Body of pancreas (tissue), 4 donors: ENCODE measurements at regions not wholly inside any gene's neighbourhood (a gene's known extent, or its start where the extent isn't known, plus 50 kb on each side); places are given as distances from the start of the nearest gene placed in this dataset.

Source experiments
- ATAC-seq: fragments of 150-250 bp; one replicate; pipeline ENCODE4 v1.9.1; 2016
- DNase-seq, 4 donors: peaks; one replicate each; pipeline ENCODE4 v3.0.0-alpha.2; 2019
- H3K27ac ChIP-seq, 4 donors: fragments of 200-600 bp; sonication (generic); 1 replicate in 3 of 4; 2 replicates in 1 of 4; pipeline versions ENCODE4 v1.5.1 to v1.6.1; 2016 to 2019; ENCODE audit warnings: mild to moderate bottlenecking in 1 of 4, mixed read lengths in 1 of 4, moderate library complexity in 1 of 4
- H3K27me3 ChIP-seq, 2 donors: fragments of 200-600 bp; sonication (generic); one replicate each; pipeline ENCODE4 v1.6.0; 2016; ENCODE audit warnings: mild to moderate bottlenecking in 1 of 2
- H3K36me3 ChIP-seq, 2 donors: fragments of 200-600 bp; sonication (generic); replicated peaks in 1 of 2; 2 replicates each; pipeline ENCODE4 v1.5.1; 2016; ENCODE audit warnings: low read depth in 2 of 2; ENCODE audit not compliant: insufficient read depth in 1 of 2
- H3K4me1 ChIP-seq: fragments of 200-600 bp; sonication (generic); one replicate; pipeline ENCODE4 v1.6.0; 2016
- H3K4me3 ChIP-seq, 2 donors: fragments of 200-600 bp; sonication (generic); 1 replicate in 1 of 2; 2 replicates in 1 of 2; pipeline ENCODE4 v1.5.1; 2016 to 2019
- H3K9me3 ChIP-seq, 3 donors: fragments of 200-600 bp; sonication (generic); 1 replicate in 2 of 3; 2 replicates in 1 of 3; pipeline ENCODE4 v1.5.1; 2016
- POLR2A ChIP-seq, 3 donors: fragments of 450-650 bp; IDR thresholded peaks; one replicate each; pipeline ENCODE4 v1.6.1; 2016; ENCODE audit warnings: antibody characterized with exemption in 3 of 3, mild to moderate bottlenecking in 2 of 3
- WGBS, 2 donors: methylation state at CpG; one replicate each; pipeline ENCODE4 v1.1.5; 2017; 5-methylcytosine and 5-hydroxymethylcytosine counted together
- intact Hi-C: fragments of 100-400 bp; cut with DNase I; formaldehyde crosslinking; loops from one replicate; pipeline ENCODE4 v1.15.1; 2023
- TF ChIP-seq, protein P1 (sequence below), 7 experiments: fragments of 450-650 bp in 4 of 7; fragments of 200-600 bp in 3 of 7; sonication (generic) in 3 of 7; IDR thresholded peaks; one replicate each; pipeline ENCODE4 v1.5.1; 2016 to 2019; ENCODE audit warnings: antibody characterized with exemption in 7 of 7

DNA sequence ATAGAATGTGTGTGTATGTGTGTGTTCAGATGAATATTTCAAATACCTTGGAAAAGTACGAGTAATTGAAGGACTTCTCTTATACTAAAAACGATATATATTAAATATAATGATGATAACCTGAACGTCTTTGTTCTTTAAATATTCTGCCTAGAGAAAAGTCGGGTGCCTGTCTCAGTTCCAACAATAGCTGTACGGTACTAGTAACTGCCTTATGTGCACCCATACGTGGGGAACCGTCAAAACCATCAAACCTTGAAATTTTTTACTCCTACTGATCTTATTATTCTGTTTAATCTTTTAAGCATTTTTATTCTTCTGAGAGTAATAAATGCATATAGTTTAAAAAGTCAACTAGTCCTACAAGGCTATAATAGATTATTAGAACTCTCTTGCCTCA lies 1045.7 kb downstream of the C4orf33 start:
- DNase-seq (no peak), ATAC-seq (no peak)
- H3K4me1 ChIP-seq: no peaks in the 10 kb centered on the region
- no peaks in the 10 kb centered on the region for H3K9me3 ChIP-seq
- H3K4me3 ChIP-seq: no peak overlapping the region
- 72 to 78% methylated on average over 7 of the region's 7 CpGs for WGBS, 2 donors
- TF ChIP-seq, protein P1, sequence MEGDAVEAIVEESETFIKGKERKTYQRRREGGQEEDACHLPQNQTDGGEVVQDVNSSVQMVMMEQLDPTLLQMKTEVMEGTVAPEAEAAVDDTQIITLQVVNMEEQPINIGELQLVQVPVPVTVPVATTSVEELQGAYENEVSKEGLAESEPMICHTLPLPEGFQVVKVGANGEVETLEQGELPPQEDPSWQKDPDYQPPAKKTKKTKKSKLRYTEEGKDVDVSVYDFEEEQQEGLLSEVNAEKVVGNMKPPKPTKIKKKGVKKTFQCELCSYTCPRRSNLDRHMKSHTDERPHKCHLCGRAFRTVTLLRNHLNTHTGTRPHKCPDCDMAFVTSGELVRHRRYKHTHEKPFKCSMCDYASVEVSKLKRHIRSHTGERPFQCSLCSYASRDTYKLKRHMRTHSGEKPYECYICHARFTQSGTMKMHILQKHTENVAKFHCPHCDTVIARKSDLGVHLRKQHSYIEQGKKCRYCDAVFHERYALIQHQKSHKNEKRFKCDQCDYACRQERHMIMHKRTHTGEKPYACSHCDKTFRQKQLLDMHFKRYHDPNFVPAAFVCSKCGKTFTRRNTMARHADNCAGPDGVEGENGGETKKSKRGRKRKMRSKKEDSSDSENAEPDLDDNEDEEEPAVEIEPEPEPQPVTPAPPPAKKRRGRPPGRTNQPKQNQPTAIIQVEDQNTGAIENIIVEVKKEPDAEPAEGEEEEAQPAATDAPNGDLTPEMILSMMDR (IDR thresholded peaks at IDR 0.05): no peak
- TF ChIP-seq POLR2A (IDR thresholded peaks at IDR 0.05): no peak
- no peaks in the 10 kb centered on the region for H3K36me3 ChIP-seq
- intact Hi-C loops: no loop called here
- H3K27ac ChIP-seq: no peak overlapping the region
- H3K27me3 ChIP-seq: no peaks in the 10 kb centered on the region

DNA sequence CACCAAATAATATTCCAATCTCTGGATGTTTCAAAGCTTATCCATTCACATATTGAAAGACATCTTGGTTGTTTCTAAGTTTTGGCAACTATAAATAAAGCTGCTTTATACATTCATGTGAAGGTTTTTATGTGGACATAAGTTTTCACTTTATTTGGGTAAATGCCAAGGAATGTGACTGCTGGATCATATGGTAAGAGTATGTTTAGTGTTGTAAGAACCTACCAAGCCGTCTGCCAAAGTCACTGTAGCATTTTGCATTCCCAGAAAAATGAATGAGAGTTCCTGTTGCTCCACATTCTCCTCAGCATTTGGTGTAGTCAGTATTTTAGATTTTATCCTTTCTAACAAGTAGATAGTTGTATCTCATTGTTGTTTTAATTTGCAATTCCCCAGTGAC lies 1047.7 kb downstream of the C4orf33 start:
- Histone ChIP-seq H3K27ac (no peak overlapping the region), H3K27me3 (no peaks in the 10 kb centered on the region), H3K36me3 (no peaks in the 10 kb centered on the region), H3K4me1 (no peaks in the 10 kb centered on the region), H3K4me3 (no peak overlapping the region), H3K9me3 (no peaks in the 10 kb centered on the region)
- TF ChIP-seq, protein P1 (IDR thresholded peaks at IDR 0.05): no peak
- TF ChIP-seq POLR2A (IDR thresholded peaks at IDR 0.05): no peak
- no peak for DNase-seq
- 59 to 71% methylated on average over 1 of the region's 1 CpG for WGBS, 2 donors
- intact Hi-C loops: no loop called here
- ATAC-seq: no peak

DNA sequence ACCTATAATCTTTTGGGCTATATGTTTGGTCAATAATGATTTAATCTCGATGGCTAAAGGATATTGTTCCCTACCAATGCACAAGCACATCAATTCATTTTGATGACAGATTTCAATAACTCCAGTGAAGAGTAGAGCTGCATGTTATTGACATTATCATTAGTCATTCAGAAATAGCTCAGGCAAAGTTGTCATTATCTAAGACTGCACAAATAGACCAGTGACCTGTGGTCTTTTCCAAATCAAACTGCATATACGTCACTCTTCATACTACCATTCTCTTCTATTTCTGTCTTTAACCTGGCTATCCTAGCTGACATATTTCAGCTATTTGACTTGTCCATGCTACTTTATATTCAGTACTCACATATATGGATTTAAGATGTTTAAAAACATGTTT lies 1050.8 kb downstream of the C4orf33 start:
- WGBS, 2 donors: 54 to 60% methylated on average over 2 of the region's 2 CpGs
- TF ChIP-seq, protein P1 (IDR thresholded peaks at IDR 0.05): no peak
- no peak for TF ChIP-seq POLR2A (IDR thresholded peaks at IDR 0.05)
- no peak overlapping the region for H3K4me3 ChIP-seq
- no peaks in the 10 kb centered on the region for H3K36me3 ChIP-seq
- H3K4me1 ChIP-seq: no peaks in the 10 kb centered on the region
- H3K9me3 ChIP-seq: no peaks in the 10 kb centered on the region
- no peak for ATAC-seq
- no peak overlapping the region for H3K27ac ChIP-seq
- intact Hi-C loops: no loop called here
- no peak for DNase-seq
- no peaks in the 10 kb centered on the region for H3K27me3 ChIP-seq

DNA sequence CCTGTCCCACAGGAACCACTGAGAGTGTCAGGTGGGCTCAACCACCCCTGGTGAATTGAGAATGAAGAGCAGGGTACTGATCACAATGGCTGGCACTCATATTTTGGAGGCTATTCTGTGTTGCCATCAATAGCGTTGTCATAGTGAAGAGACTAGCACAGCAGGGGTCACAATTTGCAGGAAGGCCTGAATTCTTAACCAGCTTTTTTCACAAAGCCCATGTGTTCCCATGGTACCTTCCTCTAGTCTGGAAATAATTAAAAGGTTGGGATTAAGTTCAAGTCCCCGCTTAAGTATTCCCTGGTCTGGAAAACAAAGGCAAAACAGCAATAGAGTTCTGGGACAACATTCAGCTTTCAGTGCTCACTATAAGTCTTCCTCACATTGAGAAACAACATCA lies 1051.7 kb downstream of the C4orf33 start:
- no peak for DNase-seq

DNA sequence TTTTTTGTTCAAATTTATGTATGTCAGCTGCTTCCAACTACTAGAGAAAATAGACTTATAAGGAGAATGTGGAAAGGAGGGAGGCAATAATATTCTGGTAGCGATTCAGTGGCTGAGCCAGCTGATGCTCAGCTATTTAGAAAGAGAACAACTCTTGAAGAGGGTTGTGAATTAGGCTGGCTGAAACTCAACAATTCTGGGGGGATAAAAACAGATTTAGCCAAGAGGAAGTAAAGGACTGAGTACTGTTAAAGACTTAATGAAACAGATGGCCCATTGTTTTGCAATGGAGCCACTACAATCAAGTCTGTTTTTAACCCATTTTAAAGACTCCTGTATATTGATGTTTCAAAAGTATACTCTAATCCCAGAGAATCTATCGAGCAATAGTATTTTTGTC lies 1058.9 kb downstream of the C4orf33 start:
- WGBS, 2 donors: 73 to 79% methylated on average over 2 of the region's 2 CpGs

More for the DNA sequence above, 1051.7 kb downstream of the C4orf33 start:
- 82 to 83% methylated on average over 2 of the region's 2 CpGs for WGBS, 2 donors
- TF ChIP-seq, protein P1 (IDR thresholded peaks at IDR 0.05): no peak
- no peak for TF ChIP-seq POLR2A (IDR thresholded peaks at IDR 0.05)
- no peaks in the 10 kb centered on the region for H3K27me3 ChIP-seq
- intact Hi-C loops: no loop called here
- no peak for ATAC-seq
- H3K4me1 ChIP-seq: no peaks in the 10 kb centered on the region
- H3K36me3 ChIP-seq: no peaks in the 10 kb centered on the region
- no peak overlapping the region for H3K27ac ChIP-seq
- no peak overlapping the region for H3K4me3 ChIP-seq
- no peaks in the 10 kb centered on the region for H3K9me3 ChIP-seq

More for the DNA sequence above, 1058.9 kb downstream of the C4orf33 start:
- intact Hi-C loops: no loop called here
- no peak for DNase-seq
- Histone ChIP-seq H3K27me3 (no peaks in the 10 kb centered on the region), H3K4me3 (no peak overlapping the region), H3K36me3 (no peaks in the 10 kb centered on the region), H3K27ac (no peak overlapping the region), H3K9me3 (no peaks in the 10 kb centered on the region), H3K4me1 (no peaks in the 10 kb centered on the region)
- ATAC-seq: no peak
- no peak for TF ChIP-seq POLR2A (IDR thresholded peaks at IDR 0.05)
- TF ChIP-seq, protein P1 (IDR thresholded peaks at IDR 0.05): no peak
